ENCODE measurements at regions not wholly inside any gene's neighbourhood (a gene's known extent, or its start where the extent isn't known, plus 50 kb on each side); places are given as distances from the start of the nearest gene placed in this dataset.
"Not testable (repeated sequence)": the region's sequence is repeated elsewhere in the genome, so short reads cannot be mapped to it uniquely, and the experiment has no call there.

DNA sequence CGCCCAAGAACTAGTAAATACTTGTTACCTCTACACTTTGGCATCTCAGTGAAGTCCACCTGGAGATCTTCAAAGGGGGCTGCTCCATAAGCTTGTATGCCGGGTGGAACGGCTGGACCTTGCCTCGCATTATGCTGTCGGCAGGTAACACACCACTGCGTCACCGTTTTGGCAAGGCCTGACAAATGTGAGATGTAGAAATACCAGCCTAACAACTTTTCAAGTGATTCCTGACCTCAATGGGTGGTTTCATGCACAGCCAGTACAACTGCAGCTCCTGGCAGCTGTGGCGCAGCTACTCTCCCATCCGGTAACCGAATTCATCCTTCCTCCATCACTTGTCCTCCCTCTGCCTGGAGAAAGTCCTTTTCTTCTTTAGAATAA is 127.7 kb upstream of the CCZ1B start:
- TF ChIP-seq RBAK (tag by site-specific recombination; IDR thresholded peaks at IDR 0.05); ZNF311 (tag by site-specific recombination; IDR thresholded peaks at IDR 0.05; ENCODE audit: borderline replicate concordance); MEIS1 (CRISPR knock-in tag; IDR thresholded peaks at IDR 0.05; ENCODE audit: borderline replicate concordance); TCF7L2 (IDR thresholded peaks at IDR 0.05; ENCODE audit: borderline replicate concordance, low read depth, low read length); ZNF223 (tag by site-specific recombination; IDR thresholded peaks at IDR 0.05); ZNF76 (tag by site-specific recombination; IDR thresholded peaks at IDR 0.05; ENCODE audit: borderline replicate concordance, low read depth); ZNF830 (tag by site-specific recombination; IDR thresholded peaks at IDR 0.05; ENCODE audit: low read depth); ZNF266 (tag by site-specific recombination; IDR thresholded peaks at IDR 0.05; ENCODE audit: low read depth): not testable (repeated sequence)
- TF ChIP-seq, protein P1, sequence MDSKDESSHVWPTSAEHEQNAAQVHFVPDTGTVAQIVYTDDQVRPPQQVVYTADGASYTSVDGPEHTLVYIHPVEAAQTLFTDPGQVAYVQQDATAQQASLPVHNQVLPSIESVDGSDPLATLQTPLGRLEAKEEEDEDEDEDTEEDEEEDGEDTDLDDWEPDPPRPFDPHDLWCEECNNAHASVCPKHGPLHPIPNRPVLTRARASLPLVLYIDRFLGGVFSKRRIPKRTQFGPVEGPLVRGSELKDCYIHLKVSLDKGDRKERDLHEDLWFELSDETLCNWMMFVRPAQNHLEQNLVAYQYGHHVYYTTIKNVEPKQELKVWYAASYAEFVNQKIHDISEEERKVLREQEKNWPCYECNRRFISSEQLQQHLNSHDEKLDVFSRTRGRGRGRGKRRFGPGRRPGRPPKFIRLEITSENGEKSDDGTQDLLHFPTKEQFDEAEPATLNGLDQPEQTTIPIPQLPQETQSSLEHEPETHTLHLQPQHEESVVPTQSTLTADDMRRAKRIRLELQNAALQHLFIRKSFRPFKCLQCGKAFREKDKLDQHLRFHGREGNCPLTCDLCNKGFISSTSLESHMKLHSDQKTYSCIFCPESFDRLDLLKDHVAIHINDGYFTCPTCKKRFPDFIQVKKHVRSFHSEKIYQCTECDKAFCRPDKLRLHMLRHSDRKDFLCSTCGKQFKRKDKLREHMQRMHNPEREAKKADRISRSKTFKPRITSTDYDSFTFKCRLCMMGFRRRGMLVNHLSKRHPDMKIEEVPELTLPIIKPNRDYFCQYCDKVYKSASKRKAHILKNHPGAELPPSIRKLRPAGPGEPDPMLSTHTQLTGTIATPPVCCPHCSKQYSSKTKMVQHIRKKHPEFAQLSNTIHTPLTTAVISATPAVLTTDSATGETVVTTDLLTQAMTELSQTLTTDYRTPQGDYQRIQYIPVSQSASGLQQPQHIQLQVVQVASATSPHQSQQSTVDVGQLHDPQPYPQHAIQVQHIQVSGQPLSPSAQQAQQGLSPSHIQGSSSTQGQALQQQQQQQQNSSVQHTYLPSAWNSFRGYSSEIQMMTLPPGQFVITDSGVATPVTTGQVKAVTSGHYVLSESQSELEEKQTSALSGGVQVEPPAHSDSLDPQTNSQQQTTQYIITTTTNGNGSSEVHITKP (tag by site-specific recombination; IDR thresholded peaks at IDR 0.05): not testable (repeated sequence)
- TF ChIP-seq, protein P2, sequence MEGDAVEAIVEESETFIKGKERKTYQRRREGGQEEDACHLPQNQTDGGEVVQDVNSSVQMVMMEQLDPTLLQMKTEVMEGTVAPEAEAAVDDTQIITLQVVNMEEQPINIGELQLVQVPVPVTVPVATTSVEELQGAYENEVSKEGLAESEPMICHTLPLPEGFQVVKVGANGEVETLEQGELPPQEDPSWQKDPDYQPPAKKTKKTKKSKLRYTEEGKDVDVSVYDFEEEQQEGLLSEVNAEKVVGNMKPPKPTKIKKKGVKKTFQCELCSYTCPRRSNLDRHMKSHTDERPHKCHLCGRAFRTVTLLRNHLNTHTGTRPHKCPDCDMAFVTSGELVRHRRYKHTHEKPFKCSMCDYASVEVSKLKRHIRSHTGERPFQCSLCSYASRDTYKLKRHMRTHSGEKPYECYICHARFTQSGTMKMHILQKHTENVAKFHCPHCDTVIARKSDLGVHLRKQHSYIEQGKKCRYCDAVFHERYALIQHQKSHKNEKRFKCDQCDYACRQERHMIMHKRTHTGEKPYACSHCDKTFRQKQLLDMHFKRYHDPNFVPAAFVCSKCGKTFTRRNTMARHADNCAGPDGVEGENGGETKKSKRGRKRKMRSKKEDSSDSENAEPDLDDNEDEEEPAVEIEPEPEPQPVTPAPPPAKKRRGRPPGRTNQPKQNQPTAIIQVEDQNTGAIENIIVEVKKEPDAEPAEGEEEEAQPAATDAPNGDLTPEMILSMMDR (tag by site-specific recombination; IDR thresholded peaks at IDR 0.05): not testable (repeated sequence)
- TF ChIP-seq, protein P3, sequence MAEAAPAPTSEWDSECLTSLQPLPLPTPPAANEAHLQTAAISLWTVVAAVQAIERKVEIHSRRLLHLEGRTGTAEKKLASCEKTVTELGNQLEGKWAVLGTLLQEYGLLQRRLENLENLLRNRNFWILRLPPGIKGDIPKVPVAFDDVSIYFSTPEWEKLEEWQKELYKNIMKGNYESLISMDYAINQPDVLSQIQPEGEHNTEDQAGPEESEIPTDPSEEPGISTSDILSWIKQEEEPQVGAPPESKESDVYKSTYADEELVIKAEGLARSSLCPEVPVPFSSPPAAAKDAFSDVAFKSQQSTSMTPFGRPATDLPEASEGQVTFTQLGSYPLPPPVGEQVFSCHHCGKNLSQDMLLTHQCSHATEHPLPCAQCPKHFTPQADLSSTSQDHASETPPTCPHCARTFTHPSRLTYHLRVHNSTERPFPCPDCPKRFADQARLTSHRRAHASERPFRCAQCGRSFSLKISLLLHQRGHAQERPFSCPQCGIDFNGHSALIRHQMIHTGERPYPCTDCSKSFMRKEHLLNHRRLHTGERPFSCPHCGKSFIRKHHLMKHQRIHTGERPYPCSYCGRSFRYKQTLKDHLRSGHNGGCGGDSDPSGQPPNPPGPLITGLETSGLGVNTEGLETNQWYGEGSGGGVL (tag by site-specific recombination; IDR thresholded peaks at IDR 0.05): not testable (repeated sequence)
- TF ChIP-seq, protein P4, sequence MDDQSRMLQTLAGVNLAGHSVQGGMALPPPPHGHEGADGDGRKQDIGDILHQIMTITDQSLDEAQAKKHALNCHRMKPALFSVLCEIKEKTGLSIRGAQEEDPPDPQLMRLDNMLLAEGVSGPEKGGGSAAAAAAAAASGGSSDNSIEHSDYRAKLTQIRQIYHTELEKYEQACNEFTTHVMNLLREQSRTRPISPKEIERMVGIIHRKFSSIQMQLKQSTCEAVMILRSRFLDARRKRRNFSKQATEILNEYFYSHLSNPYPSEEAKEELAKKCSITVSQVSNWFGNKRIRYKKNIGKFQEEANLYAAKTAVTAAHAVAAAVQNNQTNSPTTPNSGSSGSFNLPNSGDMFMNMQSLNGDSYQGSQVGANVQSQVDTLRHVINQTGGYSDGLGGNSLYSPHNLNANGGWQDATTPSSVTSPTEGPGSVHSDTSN (CRISPR knock-in tag; IDR thresholded peaks at IDR 0.05): not testable (repeated sequence)
